ENCODE measurements at regions not wholly inside any gene's neighbourhood (a gene's known extent, or its start where the extent isn't known, plus 50 kb on each side); places are given as distances from the start of the nearest gene placed in this dataset.

GRCh38 chr1:112779665-112780526, 64.8 kb upstream of the PPM1J start:
- DNase-seq: no peak

- DNase-seq: no peak
Measured at GRCh38 chr1:112778137-112778536, 63.0 kb upstream of the PPM1J start.

- DNase-seq: no peak
Measured at GRCh38 chr1:112776688-112777087, 61.6 kb upstream of the PPM1J start.

GRCh38 chr1:112772781-112773180, 57.6 kb upstream of the PPM1J start:
- DNase-seq: no peak

GRCh38 chr1:112770724-112771123, 55.6 kb upstream of the PPM1J start:
- DNase-seq: no peak

- no peak for DNase-seq
Measured at GRCh38 chr1:112769611-112770010, 54.5 kb upstream of the PPM1J start.

GRCh38 chr1:112767646-112768045, 52.5 kb upstream of the PPM1J start:
- DNase-seq: no peak
